Left ventricle myocardium inferior (tissue), 1 donor: ENCODE measurements at regions not wholly inside any gene's neighbourhood (a gene's known extent, or its start where the extent isn't known, plus 50 kb on each side); places are given as distances from the start of the nearest gene placed in this dataset.

ENCODE experiments used
- DNase-seq: peaks from one replicate; pipeline ENCODE4 v3.0.0-alpha.2; 2020
- H3K27ac ChIP-seq: fragments of 200-600 bp; replicated peaks from 2 replicates; pipeline ENCODE4 v1.8.0; 2021
- H3K27me3 ChIP-seq: fragments of 200-600 bp; 2 replicates; pipeline ENCODE4 v1.8.0; 2021; ENCODE audit warnings: low read depth
- H3K36me3 ChIP-seq: fragments of 200-600 bp; 2 replicates; pipeline ENCODE4 v1.8.0; 2021
- H3K4me1 ChIP-seq: fragments of 200-600 bp; 2 replicates; pipeline ENCODE4 v1.8.0; 2021
- H3K4me3 ChIP-seq: fragments of 200-600 bp; 2 replicates; pipeline ENCODE4 v1.8.0; 2021; ENCODE audit warnings: mild to moderate bottlenecking, moderate library complexity
- H3K9me3 ChIP-seq: fragments of 200-600 bp; replicated peaks from 2 replicates; pipeline ENCODE4 v1.8.0; 2021
- CTCF ChIP-seq: fragments of 200-600 bp; IDR thresholded peaks from 2 replicates; pipeline ENCODE4 v1.8.0; 2021; ENCODE audit warnings: antibody characterized with exemption, mild to moderate bottlenecking, borderline replicate concordance
- intact Hi-C: fragments of 100-400 bp; cut with micrococcal nuclease; formaldehyde crosslinking; loops from one replicate; pipeline ENCODE4 v1.11.0; 2022
- donor health status: DM: no; HTN: yes; CAD: no; lungs with severe emphysema.

- Histone ChIP-seq H3K4me1 (no peaks in the 10 kb centered on the region), H3K36me3 (no peaks in the 10 kb centered on the region), H3K4me3 (no peak overlapping the region), H3K27ac (no peak overlapping the region), H3K9me3 (no peaks in the 10 kb centered on the region), H3K27me3 (no peaks in the 10 kb centered on the region)
- no peak for DNase-seq
- intact Hi-C loops = no loop called here
- TF ChIP-seq CTCF = no peak
Observed at GRCh38 chr1:55781003-55781402, 565.8 kb upstream of the USP24 start.

- no peak for TF ChIP-seq CTCF
- intact Hi-C loops = no loop called here
- peaks cover 10% of the 10 kb centered on the region for H3K9me3 ChIP-seq
- no peak overlapping the region for H3K4me3 ChIP-seq
- no peaks in the 10 kb centered on the region for H3K36me3 ChIP-seq
- H3K27me3 ChIP-seq = no peaks in the 10 kb centered on the region
- no peak for DNase-seq
- no peaks in the 10 kb centered on the region for H3K4me1 ChIP-seq
- H3K27ac ChIP-seq = no peak overlapping the region
Observed at GRCh38 chr1:55777545-55777944, 562.4 kb upstream of the USP24 start.

- no peak for TF ChIP-seq CTCF
Observed at GRCh38 chr1:55775007-55775406, 559.8 kb upstream of the USP24 start.

GRCh38 chr1:55774446-55774845 is 559.3 kb upstream of the USP24 start:
- no peaks in the 10 kb centered on the region for H3K27me3 ChIP-seq
- intact Hi-C loops = no loop called here
- H3K4me3 ChIP-seq = no peak overlapping the region
- DNase-seq = no peak
- no peak overlapping the region for H3K27ac ChIP-seq
- no peaks in the 10 kb centered on the region for H3K4me1 ChIP-seq
- H3K9me3 ChIP-seq = peaks cover 12% of the 10 kb centered on the region
- H3K36me3 ChIP-seq = no peaks in the 10 kb centered on the region
- TF ChIP-seq CTCF = no peak

More at GRCh38 chr1:55775007-55775406, 559.8 kb upstream of the USP24 start:
- peaks cover 12% of the 10 kb centered on the region for H3K9me3 ChIP-seq
- H3K4me3 ChIP-seq = no peak overlapping the region
- no peaks in the 10 kb centered on the region for H3K4me1 ChIP-seq
- H3K36me3 ChIP-seq = no peaks in the 10 kb centered on the region
- intact Hi-C loops = no loop called here
- DNase-seq = no peak
- H3K27me3 ChIP-seq = no peaks in the 10 kb centered on the region
- no peak overlapping the region for H3K27ac ChIP-seq

- intact Hi-C loops = no loop called here
- Histone ChIP-seq H3K9me3 (peaks cover 12% of the 10 kb centered on the region), H3K27me3 (no peaks in the 10 kb centered on the region), H3K27ac (no peak overlapping the region), H3K36me3 (no peaks in the 10 kb centered on the region), H3K4me1 (no peaks in the 10 kb centered on the region), H3K4me3 (no peak overlapping the region)
- DNase-seq = no peak
- TF ChIP-seq CTCF = no peak
Observed at GRCh38 chr1:55773211-55773940, 558.2 kb upstream of the USP24 start.
